ENCODE measurements at regions not wholly inside any gene's neighbourhood (a gene's known extent, or its start where the extent isn't known, plus 50 kb on each side); places are given as distances from the start of the nearest gene placed in this dataset.

DNA sequence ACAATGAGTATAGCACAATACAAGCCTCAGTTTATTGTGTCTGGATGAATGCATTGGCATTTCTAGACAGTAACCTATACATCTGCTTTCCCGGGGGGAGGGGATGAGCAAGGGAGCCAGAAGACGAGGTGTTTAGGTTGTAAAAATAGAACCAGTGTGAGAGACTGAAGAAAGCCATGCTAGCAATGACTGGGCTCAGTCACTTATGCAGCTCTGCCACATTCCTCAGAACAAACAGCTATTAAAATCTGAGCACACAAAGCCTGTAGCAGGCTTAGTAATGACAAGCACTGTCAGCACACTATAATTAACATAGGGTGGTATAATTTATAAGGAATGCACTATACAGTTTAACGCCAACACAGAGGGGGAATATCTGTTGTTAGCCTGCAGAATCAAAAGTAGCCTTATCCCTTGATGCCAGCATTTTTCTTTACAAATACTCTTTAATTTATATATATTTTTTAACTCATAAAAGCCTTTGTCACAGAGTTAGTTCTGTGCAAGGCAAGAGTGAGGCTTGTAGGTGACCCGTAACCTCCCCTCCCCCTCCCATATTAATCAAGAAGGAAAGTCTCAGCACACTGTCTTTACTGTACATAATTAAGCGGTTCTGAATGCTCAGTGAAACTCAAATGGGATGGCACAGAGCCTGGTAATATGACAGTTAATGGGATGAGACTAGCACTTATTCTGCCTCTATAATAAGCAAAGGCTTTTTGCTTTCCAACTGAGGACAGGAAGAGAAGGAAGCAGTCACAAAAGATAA lies 295.4 kb downstream of the CSNK1G3 start:
- DNase-seq (ENCODE audit: low spot score) (no peak), ATAC-seq (ENCODE audit: low FRiP score) (no peak)
- TF ChIP-seq, protein P1, sequence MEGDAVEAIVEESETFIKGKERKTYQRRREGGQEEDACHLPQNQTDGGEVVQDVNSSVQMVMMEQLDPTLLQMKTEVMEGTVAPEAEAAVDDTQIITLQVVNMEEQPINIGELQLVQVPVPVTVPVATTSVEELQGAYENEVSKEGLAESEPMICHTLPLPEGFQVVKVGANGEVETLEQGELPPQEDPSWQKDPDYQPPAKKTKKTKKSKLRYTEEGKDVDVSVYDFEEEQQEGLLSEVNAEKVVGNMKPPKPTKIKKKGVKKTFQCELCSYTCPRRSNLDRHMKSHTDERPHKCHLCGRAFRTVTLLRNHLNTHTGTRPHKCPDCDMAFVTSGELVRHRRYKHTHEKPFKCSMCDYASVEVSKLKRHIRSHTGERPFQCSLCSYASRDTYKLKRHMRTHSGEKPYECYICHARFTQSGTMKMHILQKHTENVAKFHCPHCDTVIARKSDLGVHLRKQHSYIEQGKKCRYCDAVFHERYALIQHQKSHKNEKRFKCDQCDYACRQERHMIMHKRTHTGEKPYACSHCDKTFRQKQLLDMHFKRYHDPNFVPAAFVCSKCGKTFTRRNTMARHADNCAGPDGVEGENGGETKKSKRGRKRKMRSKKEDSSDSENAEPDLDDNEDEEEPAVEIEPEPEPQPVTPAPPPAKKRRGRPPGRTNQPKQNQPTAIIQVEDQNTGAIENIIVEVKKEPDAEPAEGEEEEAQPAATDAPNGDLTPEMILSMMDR (IDR thresholded peaks at IDR 0.05): no peak

GRCh38 chr5:123806644-123807043 lies 294.7 kb downstream of the CSNK1G3 start:
- DNase-seq (ENCODE audit: low spot score): no peak
- ATAC-seq (ENCODE audit: low FRiP score): no peak
- TF ChIP-seq, protein P1 (IDR thresholded peaks at IDR 0.05): no peak

- TF ChIP-seq, protein P1 (IDR thresholded peaks at IDR 0.05): no peak
- no peak for ATAC-seq (ENCODE audit: low FRiP score)
- no peak for DNase-seq (ENCODE audit: low spot score)
Observed at GRCh38 chr5:123805300-123805699, 293.3 kb downstream of the CSNK1G3 start.

DNA sequence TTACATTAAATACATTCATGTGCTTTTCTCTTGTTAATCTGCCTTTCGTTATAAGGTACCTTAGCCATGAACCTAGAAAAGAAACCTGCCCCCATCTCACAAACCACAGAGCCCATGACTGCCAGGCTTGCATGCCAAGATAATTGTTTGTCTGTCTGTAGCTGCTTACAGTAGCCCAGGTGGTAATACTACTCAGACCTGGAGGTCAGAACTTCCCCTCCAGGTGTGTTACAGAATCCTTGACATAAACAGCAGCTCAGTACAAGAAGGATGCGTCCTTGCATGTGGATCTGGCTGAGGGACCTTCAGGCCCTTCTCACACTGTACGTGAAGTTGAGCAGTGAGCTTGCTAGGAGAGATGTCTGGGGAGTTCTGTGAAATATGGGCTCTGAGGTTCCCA lies 291.4 kb downstream of the CSNK1G3 start:
- ATAC-seq (ENCODE audit: low FRiP score): no peak

GRCh38 chr5:123802298-123802951 lies 290.4 kb downstream of the CSNK1G3 start:
- DNase-seq (ENCODE audit: low spot score): no peak
- ATAC-seq (ENCODE audit: low FRiP score): no peak
- TF ChIP-seq, protein P1 (IDR thresholded peaks at IDR 0.05): no peak

More for the DNA sequence above, 291.4 kb downstream of the CSNK1G3 start:
- DNase-seq (ENCODE audit: low spot score): no peak
- TF ChIP-seq, protein P1 (IDR thresholded peaks at IDR 0.05): no peak

GRCh38 chr5:123800640-123801039 lies 288.7 kb downstream of the CSNK1G3 start:
- DNase-seq (ENCODE audit: low spot score) (no peak), ATAC-seq (ENCODE audit: low FRiP score) (no peak)

More at GRCh38 chr5:123800640-123801039, 288.7 kb downstream of the CSNK1G3 start:
- TF ChIP-seq, protein P1 (IDR thresholded peaks at IDR 0.05): no peak

Measured in omental fat pad (tissue), 3 donors.